Ovary (tissue), 3 donors: ENCODE measurements at regions not wholly inside any gene's neighbourhood (a gene's known extent, or its start where the extent isn't known, plus 50 kb on each side); places are given as distances from the start of the nearest gene placed in this dataset.

ENCODE experiments used
- CTCF ChIP-seq, 3 donors: fragments of 450-650 bp in 2 of 3; fragments of 200-600 bp in 1 of 3; IDR thresholded peaks; one replicate each; pipeline versions ENCODE4 v1.5.1 to v1.8.0; 2016 to 2022; ENCODE audit warnings: antibody characterized with exemption in 3 of 3, mild to moderate bottlenecking in 1 of 3
- POLR2A ChIP-seq: fragments of 450-650 bp; IDR thresholded peaks from one replicate; pipeline ENCODE4 v1.6.1; 2017; ENCODE audit warnings: antibody characterized with exemption, mild to moderate bottlenecking, moderate library complexity
- donor health status: DM: no; HTN: no; CAD: no.

- TF ChIP-seq CTCF (IDR thresholded peaks at IDR 0.05) (no peak), POLR2A (no peak)
Observed at GRCh38 chrX:9137152-9137551, 103.2 kb upstream of the FAM9B start.
